ENCODE measurements at regions not wholly inside any gene's neighbourhood (a gene's known extent, or its start where the extent isn't known, plus 50 kb on each side); places are given as distances from the start of the nearest gene placed in this dataset.

- no peak for TF ChIP-seq NBN (conservative IDR thresholded peaks at IDR 0.05)
- TF ChIP-seq ZFP91 (CRISPR knock-in tag; IDR thresholded peaks at IDR 0.05; ENCODE audit: borderline replicate concordance) = no peak
- no peak for TF ChIP-seq ZNF335 (CRISPR knock-in tag; IDR thresholded peaks at IDR 0.05)
- no peak for TF ChIP-seq ZNF446 (CRISPR knock-in tag; IDR thresholded peaks at IDR 0.05)
- TF ChIP-seq ZBTB26 (CRISPR knock-in tag; IDR thresholded peaks at IDR 0.05; ENCODE audit: borderline replicate concordance) = no peak
- TF ChIP-seq KAT2B (IDR thresholded peaks at IDR 0.05; ENCODE audit: borderline replicate concordance, low read depth, low read length) = no peak
- no peak for TF ChIP-seq ATM (IDR thresholded peaks at IDR 0.05; ENCODE audit: borderline replicate concordance)
- TF ChIP-seq FOXK1 (CRISPR knock-in tag; IDR thresholded peaks at IDR 0.05; ENCODE audit: borderline replicate concordance, low read depth) = no peak
- TF ChIP-seq MBNL3 (CRISPR knock-in tag; conservative IDR thresholded peaks at IDR 0.05) = no peak
- TF ChIP-seq HOXA5 (CRISPR knock-in tag; IDR thresholded peaks at IDR 0.05) = no peak
- TF ChIP-seq GZF1 (CRISPR knock-in tag; IDR thresholded peaks at IDR 0.05) = no peak
- TF ChIP-seq ZNF136 (CRISPR knock-in tag; IDR thresholded peaks at IDR 0.05; ENCODE audit: low read depth) = no peak
- TF ChIP-seq ZMYM3 (CRISPR knock-in tag; IDR thresholded peaks at IDR 0.05) = no peak
- 36% methylated on average over 6 of the region's 12 CpGs for WGBS (ENCODE audit: low lambda C conversion rate)
- intact Hi-C loops (cut with micrococcal nuclease; ENCODE audit: unreplicated experiment) = no loop called here
- Histone ChIP-seq H3K27ac (ENCODE audit: extremely low read length, insufficient read depth, low read length) (no peak overlapping the region), H3K9ac (ENCODE audit: insufficient read depth, low read depth, low read length) (no peak overlapping the region), H2AFZ (ENCODE audit: low read length) (no peak overlapping the region), H3K9me3 (ENCODE audit: low read length) (no peaks in the 10 kb centered on the region), H3K4me3 (replicated peaks in 1 of 3; ENCODE audit: insufficient read depth in 1 of 3, low read depth in 2 of 3, low read length in 3 of 3) (no peak overlapping the region), H3K4me2 (ENCODE audit: low read depth, low read length) (no peak overlapping the region), H3K36me3 (replicated peaks in 1 of 2; ENCODE audit: control insufficient read depth in 1 of 2, insufficient read depth in 2 of 2, low read length in 2 of 2) (no peaks in the 10 kb centered on the region), H3K4me1 (ENCODE audit: insufficient read depth, low read length) (no peaks in the 10 kb centered on the region), H4K20me1 (ENCODE audit: insufficient read depth, low read length) (no peaks in the 10 kb centered on the region), H3K79me2 (ENCODE audit: insufficient read depth, low read length) (no peaks in the 10 kb centered on the region), H3K27me3 (ENCODE audit: control insufficient read depth in 1 of 2, insufficient read depth in 2 of 2, low read length in 2 of 2) (no peaks in the 10 kb centered on the region)
- POLR2A ChIA-PET = no interaction called here
- CTCF ChIA-PET (ENCODE audit: low intra/inter-chr PET ratio, low total read pairs) = no interaction called here
- ATAC-seq (no peak), FAIRE-seq (no peak), DNase-seq (ENCODE audit: low spot score) (no peak)
- no TSS peak for BruUV-seq (replicated peaks)
- in situ Hi-C loops (cut with HindIII; ENCODE audit: extremely low pct_ligation_motif_present, low pct_unique_long_range_greater_than_20kb) = no loop called here
Observed at GRCh38 chr13:65784088-65784816, 1445.9 kb downstream of the PCDH9 start.
